ENCODE measurements at regions not wholly inside any gene's neighbourhood (a gene's known extent, or its start where the extent isn't known, plus 50 kb on each side); places are given as distances from the start of the nearest gene placed in this dataset.

DNA sequence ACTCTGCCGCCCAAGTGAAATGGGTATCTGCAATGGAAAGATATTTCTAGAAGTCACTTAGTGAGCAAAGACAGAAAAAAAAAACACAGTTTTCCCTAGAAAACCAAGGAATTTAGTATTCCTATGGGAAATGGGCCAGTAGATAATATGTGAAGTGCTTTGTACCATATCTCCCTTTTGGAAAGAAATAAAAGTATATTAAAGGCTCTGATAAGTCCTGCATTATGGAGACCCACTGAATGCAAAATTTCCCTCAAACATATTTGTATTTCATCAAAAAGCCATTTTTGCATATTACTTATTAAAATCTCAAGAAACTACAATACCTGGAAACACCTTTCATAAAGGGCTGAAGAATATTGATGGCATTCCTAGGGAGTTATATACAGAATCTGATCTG lies 51.6 kb upstream of the DYNLRB2 start:
- no peak overlapping the region for H3K4me3 ChIP-seq (ENCODE audit: low read depth, low read length)

DNA sequence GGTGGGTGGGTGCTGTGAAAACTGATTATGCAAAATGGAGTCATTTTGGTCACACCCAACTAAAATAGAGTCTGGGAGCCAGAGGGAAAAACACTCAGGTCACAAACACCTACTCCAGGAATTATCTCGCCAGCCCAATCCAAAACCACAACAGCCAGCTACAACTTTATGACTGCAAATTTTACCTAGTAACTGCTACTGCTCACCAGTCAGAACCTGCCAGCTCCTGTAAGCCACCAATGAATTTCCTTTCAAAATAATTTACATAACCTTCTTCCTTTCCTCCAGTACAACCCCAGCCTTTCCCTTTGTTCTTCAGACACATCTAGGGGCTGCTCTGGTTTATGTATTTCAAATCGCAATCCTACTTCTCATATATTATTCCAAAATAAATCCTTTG lies 52.6 kb upstream of the DYNLRB2 start:
- no peak overlapping the region for H3K4me3 ChIP-seq (ENCODE audit: low read depth, low read length)

DNA sequence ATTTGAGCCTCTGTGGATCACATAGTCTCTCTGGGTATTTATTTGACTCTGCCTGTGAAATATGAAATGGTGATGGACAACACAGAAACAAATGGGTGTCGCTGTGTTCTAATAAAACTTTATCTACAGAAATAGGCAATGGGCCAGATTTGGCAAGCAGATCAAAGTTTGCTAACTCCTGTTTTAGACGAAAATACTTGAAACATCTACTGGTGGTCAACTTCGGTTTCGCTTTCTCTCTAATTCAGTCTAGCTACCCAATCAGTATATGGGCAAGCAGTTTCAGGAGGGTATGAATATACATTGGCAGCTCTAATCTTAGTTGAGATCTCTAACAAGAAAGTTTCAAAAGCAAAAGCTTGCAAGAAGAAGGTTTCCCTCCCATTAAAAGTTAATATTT lies 60.1 kb upstream of the DYNLRB2 start:
- H3K4me3 ChIP-seq (ENCODE audit: low read depth, low read length): no peak overlapping the region

DNA sequence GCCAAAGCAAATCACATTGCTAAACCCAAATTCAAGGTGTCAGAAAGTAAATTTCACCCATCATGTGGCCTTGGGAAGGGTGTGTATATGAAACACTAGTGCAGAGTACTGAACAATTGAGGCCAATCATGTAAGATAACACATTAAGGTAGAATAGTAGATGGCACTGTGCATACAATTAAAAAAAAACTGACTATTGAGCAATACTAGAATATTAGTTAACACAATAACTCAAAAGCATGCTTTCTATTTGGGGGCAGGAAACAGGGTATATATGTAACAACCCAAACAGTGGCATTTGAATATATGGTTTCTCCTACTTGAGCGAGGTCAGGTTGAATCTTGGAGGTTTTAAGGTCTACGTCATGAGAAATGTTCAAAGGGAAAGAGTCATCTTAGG lies 63.0 kb upstream of the DYNLRB2 start:
- no peak overlapping the region for H3K4me3 ChIP-seq (ENCODE audit: low read depth, low read length)

DNA sequence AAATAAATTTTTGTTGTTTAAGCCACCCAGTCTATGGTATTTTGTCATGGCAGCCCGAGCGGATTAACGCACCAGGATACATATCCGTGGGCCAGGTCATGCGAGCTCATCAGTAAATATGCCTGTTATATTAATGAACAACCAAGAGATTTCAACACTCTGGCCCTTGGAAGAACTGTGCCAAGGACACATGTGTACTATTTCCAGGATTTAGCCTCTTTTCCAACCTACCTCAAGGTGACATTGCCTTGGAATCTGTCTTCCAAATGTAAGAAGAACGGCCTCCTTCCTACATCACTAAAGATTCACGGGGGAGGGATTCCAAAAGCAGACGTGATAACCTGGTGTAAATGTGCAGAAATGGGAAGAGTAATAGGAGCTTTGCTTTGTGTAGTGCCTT lies 72.8 kb upstream of the DYNLRB2 start:
- H3K4me3 ChIP-seq (ENCODE audit: low read depth, low read length): no peak overlapping the region

DNA sequence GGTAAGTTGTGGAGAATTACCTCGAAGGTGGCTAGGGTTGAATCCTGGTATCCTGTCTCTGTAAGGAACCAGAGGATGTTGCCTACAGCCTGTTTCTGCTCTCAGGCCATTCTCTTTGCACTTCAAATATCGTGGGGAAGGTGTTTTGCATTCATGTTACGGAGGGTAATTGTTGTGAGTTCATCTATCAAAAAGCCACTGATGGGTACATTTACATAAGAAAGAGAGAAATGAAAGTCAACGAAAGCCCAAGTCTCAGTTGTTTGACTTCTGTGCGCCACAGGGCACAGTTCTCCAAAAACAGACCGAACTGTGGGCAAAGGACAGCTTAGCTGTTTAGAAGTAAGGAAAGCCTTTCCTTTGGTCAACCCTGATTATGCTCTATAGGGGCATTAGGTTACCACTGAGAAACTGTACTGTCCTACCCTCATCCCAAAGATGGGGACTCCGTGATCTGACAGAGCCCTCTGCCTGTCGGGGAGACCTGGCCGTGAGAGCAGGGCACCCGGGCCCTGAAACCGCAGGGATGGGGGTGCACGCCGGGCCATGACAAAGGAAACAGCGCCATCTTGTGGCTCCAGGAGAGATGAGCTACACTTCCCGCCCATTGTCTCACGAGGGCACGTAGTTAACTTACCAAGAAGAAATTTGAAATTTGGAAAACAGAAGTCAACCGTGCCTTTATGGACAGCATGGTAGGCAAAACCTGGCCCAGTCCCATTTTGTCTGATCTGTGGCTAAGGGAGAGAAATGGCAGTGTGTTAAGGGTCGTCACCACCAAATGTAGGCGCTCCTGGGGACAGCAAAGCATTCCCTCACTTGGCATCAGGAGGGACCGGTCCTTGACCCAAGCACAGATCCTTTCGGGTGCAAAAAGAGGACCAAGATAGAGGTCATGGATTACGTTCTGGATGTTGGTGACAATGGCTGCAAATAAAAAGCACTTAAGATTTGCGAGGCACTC lies 74.5 kb upstream of the DYNLRB2 start:
- no peak overlapping the region for H3K4me3 ChIP-seq (ENCODE audit: low read depth, low read length)

DNA sequence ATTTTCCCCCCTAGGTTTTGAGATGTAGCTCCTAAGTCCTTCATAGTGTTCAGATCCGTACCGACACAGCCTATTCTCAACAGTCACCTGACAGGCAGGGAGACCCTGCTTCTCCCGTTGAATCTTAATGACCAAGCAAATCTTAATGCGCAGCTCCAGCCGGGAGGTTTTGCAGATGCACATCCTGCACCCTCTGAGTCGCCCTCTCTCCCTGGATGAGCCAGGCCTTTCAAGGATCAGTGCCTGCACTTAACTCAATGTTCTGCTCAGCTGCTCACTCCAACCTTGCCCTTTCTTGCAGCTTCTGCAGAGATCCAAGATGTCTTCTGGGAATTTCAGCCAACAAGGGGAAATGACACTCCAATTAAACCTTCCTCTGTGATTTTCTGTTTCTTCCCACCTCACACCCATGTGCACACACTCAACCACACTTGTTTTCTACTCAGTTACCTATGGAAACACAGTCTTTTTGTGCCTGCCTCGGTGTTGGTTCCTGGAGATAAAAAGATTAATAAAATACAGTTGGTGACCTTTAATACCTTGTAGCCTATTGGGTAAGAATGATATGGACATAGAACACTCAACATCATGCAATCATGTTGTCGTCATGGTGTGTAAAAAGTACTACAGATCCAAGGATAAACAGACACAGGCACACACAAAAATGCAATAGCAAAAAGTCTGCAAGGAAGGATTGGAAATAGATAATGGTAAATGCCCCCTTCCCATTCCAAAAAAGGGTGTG lies 76.9 kb upstream of the DYNLRB2 start:
- no peak overlapping the region for H3K4me3 ChIP-seq (ENCODE audit: low read depth, low read length)

DNA sequence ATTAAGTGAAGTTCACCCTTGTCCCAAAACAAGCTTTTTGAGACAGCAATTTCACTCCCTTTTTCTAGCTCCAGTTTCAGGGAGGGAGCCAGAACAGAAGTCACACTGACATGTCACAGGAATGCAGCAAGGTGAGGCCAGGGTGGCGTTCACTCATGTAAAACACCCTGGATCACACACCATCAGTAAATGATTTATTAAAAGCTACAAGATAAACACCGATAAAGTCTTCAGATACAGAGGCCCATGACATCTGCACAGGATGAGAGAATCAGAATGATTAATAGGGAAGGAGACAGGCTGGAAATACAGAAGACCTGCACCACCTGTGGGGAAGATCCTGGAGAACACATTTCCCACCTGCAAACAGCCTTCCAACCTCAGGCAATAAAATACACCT lies 77.5 kb upstream of the DYNLRB2 start:
- no peak overlapping the region for H3K4me3 ChIP-seq (ENCODE audit: low read depth, low read length)

DNA sequence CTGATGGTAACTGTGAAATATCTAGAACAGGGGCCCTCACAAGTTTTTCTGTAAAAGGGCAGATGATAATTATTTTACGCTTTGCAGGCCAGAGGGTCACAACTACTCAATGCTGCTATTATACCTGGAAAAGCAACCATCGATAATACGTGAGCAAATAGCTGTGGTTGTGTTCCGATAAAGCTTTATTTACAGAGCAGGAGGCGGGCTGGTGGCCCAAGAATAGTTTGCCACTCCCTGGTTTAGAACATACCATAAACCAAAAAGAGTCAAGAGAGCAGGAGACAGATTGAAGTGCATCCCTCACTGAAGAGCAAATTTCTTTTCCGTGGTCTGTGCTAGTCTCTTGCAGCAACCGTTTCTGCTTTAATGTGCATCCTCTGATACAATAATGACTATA lies 77.9 kb upstream of the DYNLRB2 start:
- H3K4me3 ChIP-seq (ENCODE audit: low read depth, low read length): no peak overlapping the region

DNA sequence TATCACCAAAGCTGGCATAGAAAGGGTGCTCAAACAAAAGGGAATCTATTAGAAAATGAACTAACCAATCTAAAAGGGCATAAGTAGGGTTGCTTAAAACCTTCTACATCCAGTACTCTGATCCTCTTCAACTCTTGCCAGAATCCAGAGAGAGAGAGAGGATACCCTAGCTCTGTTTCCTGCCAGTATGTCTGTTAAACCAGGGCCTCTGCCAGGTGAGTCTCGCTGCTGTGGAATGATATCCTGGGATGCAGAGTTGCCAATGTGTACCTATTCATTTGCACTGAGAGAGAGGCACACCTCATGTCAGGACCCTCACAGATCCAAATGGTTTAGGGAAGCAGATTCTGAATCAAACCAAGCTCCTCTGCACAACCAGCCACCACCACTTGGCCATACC lies 79.8 kb upstream of the DYNLRB2 start:
- no peak overlapping the region for H3K4me3 ChIP-seq (ENCODE audit: low read depth, low read length)

DNA sequence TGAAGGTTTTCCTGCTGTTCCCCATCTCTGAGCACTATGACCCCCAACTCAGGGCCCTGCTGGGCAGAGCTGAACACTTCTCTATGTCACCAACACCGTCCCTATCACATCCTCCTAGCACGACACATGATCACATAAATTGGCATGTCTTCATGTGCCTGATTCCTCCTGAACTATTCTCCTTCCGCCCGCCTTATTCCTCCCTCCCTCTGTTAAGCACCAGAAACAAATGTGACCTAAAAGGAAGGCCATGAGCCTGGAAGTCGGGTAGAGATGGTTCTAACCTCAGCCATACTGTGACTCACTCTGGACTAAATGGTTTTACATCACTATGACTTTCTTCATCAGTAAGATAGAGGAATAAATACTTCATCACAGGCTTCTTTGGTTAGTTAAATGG lies 80.8 kb upstream of the DYNLRB2 start:
- no peak overlapping the region for H3K4me3 ChIP-seq (ENCODE audit: low read depth, low read length)

DNA sequence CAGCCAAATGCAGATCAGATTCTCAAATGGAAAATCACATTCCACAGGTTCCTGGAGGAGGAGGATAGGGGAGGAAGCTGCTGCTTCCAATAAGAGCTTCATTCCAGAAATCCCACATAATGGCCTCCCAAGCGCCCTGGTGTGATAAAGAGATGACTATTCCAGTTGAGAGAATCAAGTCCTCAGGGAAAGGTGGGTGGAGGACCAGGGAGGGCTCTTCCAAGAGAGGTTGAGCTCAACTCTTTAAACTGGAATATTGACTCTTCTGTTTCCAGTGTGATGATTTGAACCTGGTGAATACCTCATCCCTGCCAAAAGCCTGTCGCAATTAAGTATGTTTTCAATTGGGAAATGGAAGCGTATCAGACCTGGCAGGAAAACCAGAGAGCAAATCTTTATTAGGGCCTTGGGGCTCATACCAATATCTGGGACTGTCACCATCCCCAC lies 81.4 kb upstream of the DYNLRB2 start:
- H3K4me3 ChIP-seq (ENCODE audit: low read depth, low read length): no peak overlapping the region

DNA sequence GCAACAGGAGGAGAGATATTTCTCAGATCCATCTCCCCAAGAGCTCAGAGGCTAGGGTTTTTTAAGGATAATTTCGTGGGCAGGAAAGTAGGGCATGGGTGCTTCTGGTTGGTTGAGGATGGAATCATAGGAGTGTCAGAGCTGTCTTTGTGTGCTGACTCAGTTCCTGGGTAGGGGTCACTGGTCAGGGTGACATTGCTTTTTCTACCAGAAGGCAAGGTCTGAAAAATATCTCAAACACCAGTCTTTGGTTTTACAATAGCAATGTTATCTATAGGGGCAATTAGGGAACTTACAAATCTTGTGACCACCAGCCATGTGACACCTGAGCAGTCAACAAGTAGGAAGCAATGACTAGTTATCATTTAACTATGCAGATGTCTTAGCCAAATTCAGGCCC lies 82.9 kb upstream of the DYNLRB2 start:
- H3K4me3 ChIP-seq (ENCODE audit: low read depth, low read length): no peak overlapping the region

DNA sequence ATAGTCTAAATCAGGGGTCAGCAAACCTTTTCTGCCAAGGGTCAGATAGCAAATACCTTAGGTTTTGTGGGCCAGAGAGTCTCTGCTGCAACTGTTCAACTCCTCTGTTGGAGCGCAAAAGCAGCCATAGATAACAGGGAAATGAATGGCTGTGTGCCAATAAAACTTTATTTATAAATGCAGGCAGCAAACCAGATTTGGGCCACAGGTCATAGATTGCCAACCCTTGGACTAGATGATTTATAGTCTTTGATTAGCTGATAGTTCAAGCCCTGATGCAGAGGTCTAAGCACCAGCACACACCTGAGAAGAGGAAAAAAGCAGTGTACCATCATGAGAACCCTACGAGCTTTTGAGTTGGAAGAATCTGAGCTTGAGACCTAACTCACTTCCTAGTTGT lies 86.0 kb upstream of the DYNLRB2 start:
- H3K4me3 ChIP-seq (ENCODE audit: low read depth, low read length): no peak overlapping the region

DNA sequence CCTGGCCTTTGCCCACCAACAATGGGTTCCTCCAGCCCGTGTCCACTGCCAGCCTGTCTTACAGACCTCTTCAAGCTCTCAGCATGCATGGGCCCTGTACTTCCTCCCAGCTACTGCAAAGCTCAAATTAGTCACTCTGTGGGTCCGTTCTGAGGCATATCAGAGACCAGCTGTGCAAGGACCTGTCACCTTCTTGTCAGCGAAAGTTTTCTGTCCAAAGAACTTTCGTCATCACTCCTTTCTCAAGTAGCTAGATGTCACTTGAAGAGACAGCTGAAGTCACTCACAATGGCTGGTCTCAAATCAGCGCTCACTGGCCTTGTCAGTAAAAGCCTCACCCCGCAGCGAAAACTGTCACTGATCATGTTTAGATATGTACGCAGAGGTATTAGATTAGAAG lies 91.4 kb upstream of the DYNLRB2 start:
- no peak overlapping the region for H3K4me3 ChIP-seq (ENCODE audit: low read depth, low read length)

DNA sequence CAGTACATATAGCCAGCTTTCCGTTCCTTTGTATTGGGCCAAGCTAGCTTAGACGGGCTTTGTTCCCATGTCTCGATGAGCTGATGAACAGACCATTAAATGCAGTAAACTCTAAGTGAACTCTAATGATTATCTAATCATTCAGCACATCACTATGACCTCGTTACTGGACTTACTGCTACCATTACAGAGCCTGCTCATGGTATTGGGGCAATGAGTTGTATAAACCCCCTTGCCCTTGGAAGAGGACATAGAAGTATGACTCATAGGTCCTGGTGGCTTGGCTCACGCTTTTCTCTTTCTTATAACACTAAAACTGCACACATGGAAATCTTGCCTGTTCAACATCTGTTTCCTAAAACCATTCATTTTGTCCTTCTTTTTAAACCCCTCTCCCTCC lies 93.6 kb upstream of the DYNLRB2 start:
- H3K4me3 ChIP-seq (ENCODE audit: low read depth, low read length): no peak overlapping the region

DNA sequence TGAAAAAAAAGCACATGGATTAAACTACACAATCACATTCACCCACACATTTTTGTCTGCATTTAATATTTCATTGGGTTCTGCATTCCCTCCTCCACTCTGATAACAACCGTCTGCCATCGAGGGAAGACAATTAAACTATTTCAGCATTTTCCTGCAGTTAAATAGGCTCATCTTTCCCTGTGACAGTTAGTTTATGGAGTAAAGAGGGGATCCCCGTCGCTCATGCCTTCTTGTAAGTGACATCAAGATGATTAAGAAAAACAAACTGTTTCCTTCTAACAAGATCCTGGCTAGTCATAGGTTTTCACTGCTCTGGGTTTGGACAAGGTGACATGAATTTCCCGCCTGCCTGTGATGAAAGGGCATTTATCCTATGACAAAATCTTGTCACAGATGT lies 98.0 kb upstream of the DYNLRB2 start:
- H3K4me3 ChIP-seq (ENCODE audit: low read depth, low read length): no peak overlapping the region

DNA sequence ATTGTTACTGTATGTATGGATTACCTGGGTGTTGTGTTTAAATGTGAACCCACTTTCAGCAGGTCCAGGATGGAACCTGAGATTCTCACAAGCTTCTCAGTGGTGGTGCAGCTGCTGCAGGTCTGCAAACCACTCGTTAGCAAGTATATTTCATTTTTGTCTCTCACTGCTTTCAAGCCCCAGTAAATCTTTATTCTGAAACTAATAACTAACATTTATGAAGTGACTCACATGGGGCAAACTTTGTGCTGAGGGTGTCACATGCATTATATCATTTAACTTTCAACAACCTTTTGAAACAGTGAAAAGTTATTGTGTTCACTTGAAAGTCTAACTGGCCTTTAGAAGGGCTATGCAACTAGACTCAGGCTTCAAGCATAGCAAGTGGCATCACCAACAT lies 98.9 kb upstream of the DYNLRB2 start:
- H3K4me3 ChIP-seq (ENCODE audit: low read depth, low read length): no peak overlapping the region

DNA sequence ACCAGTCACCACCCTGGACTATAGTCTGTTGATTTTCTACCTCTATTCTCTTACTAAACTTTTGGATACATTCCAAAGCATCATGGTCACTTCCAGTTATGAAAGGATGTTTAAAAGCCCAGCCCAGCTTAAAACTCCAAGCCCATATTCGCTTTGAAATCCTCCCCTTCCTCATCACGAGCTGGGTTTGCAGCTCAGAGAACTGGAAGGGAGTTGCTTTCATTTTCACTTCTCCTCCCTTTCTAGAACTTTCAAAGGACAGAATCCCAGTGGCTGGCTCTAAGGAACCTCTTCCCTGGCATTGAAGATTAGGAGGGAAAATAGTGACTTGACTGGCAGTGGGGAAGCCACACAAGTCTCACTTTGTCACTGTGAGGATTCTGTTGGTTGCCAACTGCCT lies 100.1 kb upstream of the DYNLRB2 start:
- no peak overlapping the region for H3K4me3 ChIP-seq (ENCODE audit: low read depth, low read length)

DNA sequence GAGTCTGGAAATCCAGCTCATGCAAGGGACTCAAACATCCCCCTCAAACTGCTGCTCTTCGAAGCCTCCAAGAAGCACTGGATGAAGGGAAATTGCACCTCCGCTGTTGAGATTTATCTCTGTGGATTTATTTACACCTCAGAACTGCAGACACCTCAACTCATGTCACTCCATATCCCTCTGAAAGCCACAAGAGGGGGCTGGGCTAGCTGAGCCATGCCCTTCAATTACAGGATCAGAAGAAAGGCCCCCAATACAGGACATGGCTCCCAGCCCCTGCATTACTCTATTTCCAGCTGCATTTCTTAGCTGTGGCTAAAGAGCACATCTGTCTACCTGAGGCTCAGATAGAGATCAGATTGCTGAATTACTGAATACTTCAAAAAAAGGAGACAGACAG lies 103.1 kb upstream of the DYNLRB2 start:
- H3K4me3 ChIP-seq (ENCODE audit: low read depth, low read length): no peak overlapping the region

DNA sequence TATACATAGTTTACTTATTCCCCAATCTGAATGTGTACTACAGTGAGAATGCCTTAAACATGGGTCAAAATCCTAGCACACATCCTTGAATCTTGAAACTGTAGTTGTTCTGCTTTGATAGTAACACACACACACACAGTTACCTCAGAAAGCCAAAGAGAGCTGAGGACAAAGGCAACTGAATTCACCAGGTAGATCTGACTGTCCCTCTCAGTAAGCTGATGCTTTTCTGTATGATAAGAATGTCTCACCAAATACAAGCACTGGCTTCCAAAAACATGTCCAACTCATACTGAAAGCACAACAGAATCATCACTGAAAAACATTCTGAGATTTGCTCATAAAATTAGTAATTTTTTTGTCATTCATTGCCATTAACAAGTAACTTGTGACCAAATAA lies 104.3 kb upstream of the DYNLRB2 start:
- no peak overlapping the region for H3K4me3 ChIP-seq (ENCODE audit: low read depth, low read length)

DNA sequence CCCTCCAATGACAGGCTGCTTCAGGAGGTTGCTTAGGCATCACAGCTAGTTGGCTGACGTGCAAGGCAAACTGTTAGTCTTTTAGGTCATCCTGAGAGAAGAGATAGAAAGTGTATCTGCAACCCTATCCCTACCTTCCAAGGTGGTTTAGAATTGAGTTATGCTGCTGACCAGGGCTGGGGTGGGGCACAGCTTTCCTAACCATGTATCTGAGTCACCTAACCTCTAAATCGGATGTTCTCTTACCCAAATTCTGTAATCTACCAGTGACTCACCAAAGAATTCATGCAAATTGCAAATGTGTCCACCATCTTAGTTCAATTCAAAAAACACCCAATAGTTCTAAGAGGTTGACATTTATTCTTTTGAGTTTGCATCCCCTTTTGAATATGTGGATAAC lies 107.2 kb upstream of the DYNLRB2 start:
- no peak overlapping the region for H3K4me3 ChIP-seq (ENCODE audit: low read depth, low read length)
